LNCaP clone FGC (cell line): ENCODE measurements at regions not wholly inside any gene's neighbourhood (a gene's known extent, or its start where the extent isn't known, plus 50 kb on each side); places are given as distances from the start of the nearest gene placed in this dataset.

ENCODE experiments used
- DNase-seq: peaks from one replicate; pipeline ENCODE4 v3.0.0-alpha.2; 2011; ENCODE audit warnings: low read depth
- H3K4me3 ChIP-seq: 2 replicates; pipeline ENCODE4 v1.5.1; 2011; ENCODE audit warnings: mild to moderate bottlenecking, low read depth, low read length, control low read depth
- TF ChIP-seq, protein P1 (sequence below): IDR thresholded peaks from 2 replicates; pipeline ENCODE4 v1.5.1; 2012; ENCODE audit warnings: mild to moderate bottlenecking; ENCODE audit not compliant: control insufficient read depth, insufficient read depth; ENCODE audit errors: extremely low read depth

DNA sequence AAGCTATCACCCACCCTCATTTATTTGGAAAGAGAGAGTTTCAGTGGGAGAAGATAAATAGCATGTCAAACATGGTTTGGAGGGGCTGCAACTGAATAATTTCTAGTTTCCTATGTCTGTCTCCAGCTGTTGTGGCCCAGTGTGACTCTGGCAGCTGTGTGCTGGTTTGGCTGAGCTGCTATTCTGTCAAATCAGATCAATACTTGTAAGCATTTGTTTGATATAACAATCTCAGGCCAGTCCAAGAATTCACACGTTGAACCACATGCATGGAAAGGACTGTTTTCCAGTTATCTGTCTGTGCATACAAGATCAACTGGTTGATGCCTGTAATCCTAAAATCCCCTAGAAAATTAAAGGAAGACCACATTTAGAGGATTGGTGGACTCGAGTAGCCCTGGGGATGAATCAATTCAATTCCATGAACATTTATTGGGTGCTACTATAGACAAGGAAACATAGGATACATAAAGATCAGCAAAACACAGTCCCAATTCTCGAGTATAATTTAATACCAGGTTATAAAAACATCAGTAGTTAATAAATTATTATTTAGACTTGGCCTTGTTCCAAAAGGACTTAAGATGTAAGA lies 209.0 kb upstream of the PARD3B start:
- no peak overlapping the region for H3K4me3 ChIP-seq
- TF ChIP-seq, protein P1, sequence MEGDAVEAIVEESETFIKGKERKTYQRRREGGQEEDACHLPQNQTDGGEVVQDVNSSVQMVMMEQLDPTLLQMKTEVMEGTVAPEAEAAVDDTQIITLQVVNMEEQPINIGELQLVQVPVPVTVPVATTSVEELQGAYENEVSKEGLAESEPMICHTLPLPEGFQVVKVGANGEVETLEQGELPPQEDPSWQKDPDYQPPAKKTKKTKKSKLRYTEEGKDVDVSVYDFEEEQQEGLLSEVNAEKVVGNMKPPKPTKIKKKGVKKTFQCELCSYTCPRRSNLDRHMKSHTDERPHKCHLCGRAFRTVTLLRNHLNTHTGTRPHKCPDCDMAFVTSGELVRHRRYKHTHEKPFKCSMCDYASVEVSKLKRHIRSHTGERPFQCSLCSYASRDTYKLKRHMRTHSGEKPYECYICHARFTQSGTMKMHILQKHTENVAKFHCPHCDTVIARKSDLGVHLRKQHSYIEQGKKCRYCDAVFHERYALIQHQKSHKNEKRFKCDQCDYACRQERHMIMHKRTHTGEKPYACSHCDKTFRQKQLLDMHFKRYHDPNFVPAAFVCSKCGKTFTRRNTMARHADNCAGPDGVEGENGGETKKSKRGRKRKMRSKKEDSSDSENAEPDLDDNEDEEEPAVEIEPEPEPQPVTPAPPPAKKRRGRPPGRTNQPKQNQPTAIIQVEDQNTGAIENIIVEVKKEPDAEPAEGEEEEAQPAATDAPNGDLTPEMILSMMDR, result no peak
- no peak for DNase-seq

DNA sequence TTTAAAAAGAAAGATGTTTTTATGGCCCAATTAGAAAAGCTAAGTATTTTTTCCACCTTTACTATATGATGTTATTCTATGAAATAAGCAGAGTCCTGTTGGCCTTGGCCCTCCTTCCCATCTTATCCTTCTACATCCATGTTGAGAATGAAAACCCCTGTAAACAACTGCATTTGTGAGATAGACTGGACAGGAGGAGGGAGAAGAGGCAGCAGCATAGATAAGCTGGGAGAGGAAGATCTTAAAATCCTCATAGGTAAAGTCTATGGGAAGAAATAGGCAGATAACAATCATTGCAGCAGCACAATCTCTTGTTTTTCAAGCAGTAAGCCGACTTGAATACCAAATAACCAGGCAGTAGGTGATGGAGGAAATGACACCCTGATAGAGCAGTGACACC lies 207.6 kb upstream of the PARD3B start:
- TF ChIP-seq, protein P1, result no peak
- no peak overlapping the region for H3K4me3 ChIP-seq
- DNase-seq, result no peak

DNA sequence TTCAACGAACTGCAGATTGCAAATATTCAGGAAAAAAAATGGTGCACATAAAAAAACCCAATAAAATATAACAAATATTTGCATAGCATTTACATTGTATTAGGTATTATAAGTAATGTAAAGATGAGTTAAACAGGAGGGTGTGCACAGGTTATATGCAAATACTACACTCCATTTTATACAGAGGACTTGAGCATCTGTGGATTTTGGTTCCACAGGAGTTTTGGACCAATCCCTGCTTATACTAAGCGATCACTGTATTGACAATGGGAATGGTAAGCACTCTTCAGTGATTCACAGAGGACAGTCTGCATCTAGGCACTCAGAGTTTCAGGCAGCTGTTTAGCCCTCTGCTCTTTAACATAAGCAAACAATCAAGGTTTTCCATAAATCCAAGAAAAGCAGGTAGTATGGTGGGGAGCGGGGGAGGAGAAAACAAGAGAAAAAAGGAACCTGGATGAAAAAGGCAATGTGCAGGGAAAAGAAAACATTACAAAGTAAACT lies 206.0 kb upstream of the PARD3B start:
- no peak for DNase-seq
- no peak overlapping the region for H3K4me3 ChIP-seq
- TF ChIP-seq, protein P1, result no peak

DNA sequence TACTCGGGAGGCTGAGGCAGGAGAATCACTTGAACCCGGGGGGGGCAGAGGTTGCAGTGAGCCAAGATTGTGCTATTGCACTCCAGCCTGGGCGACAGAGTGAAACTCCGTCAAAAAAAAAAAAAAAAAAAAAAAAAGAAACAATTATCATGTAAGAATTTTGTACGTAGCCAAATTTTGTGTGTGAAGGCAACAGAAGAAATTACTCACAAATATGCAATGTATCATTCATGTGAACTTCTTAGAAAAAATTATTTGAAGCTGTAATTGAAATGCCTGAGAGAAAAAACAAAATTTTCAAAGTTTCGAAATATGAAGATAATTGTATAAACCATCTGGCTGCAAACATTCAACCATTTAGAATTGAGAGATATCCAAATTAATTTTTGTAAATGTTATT lies 204.8 kb upstream of the PARD3B start:
- H3K4me3 ChIP-seq, result no peak overlapping the region
- DNase-seq, result no peak

DNA sequence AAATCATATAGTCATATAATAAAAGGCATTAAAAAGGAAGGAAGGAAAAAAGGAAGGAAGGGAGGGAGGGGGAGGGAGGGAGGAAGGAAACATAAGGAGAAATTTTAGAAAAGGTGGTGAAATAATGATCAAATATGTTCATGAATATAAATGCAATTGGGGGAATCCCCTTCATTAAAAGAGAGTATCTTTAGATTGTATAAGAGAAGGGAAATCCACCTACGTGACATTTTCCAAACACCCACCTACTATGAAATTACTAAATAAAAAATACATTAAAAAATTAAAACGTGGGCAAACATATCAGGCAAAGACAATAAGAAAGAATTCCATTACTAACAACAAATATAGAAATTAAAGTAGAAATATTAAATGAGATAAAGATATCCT lies 203.4 kb upstream of the PARD3B start:
- TF ChIP-seq, protein P1, result no peak
- DNase-seq, result no peak
- H3K4me3 ChIP-seq, result no peak overlapping the region

More for the DNA sequence above, 204.8 kb upstream of the PARD3B start:
- TF ChIP-seq, protein P1, result no peak

DNA sequence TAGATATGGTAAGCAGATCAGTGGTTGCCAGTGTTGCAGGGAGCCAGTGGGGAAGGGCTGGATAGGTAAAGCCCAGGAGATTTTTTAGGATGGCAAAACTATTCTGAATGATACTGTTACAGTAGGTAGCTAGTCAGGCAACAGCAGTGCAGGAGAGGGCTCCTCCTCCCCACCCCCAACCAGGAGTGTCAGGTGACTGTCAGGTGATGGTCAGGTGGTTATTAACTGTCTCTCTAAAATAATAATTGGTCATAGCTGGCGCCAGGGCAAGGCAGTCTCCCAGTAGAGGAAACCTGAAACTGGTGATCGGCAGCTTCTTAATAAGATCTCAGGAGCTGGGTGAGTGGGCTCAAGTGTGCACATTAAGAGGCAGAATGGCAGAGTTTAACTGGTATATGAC lies 201.6 kb upstream of the PARD3B start:
- TF ChIP-seq, protein P1, result no peak
- no peak for DNase-seq
- no peak overlapping the region for H3K4me3 ChIP-seq

DNA sequence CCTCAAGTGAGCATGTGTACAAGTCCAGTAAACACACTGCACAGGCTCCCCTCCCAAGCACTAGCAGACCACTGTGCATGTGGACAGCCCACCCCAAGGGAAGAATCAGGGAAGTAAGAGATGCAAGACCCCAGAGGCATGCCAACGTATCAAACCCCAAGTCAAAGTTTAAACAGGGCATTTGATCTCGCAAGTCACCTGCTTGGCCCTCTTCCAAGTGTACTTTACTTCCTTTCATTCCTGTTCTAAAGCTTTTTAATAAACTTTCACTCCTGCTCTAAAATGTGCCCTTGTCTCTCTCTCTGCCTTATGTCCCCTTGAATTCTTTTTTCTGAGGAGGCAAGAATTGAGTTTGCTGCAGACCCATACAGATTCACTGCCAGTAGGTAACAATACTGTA lies 201.2 kb upstream of the PARD3B start:
- TF ChIP-seq, protein P1, result no peak
- DNase-seq, result no peak
- no peak overlapping the region for H3K4me3 ChIP-seq
